Epithelial cell of proximal tubule (primary cell): ENCODE measurements at regions not wholly inside any gene's neighbourhood (a gene's known extent, or its start where the extent isn't known, plus 50 kb on each side); places are given as distances from the start of the nearest gene placed in this dataset.
"Not testable (repeated sequence)": the region's sequence is repeated elsewhere in the genome, so short reads cannot be mapped to it uniquely, and the experiment has no call there.

Experiments
- DNase-seq: peaks from one replicate; pipeline ENCODE4 v3.0.0-alpha.2; 2011; ENCODE audit warnings: low read depth
- H3K4me3 ChIP-seq: 2 replicates; pipeline ENCODE4 v1.5.1; 2011; ENCODE audit warnings: low read depth, mild to moderate bottlenecking, low read length
- CTCF ChIP-seq: conservative IDR thresholded peaks from 2 replicates; pipeline ENCODE4 v1.5.1; 2012; ENCODE audit warnings: low read depth, mild to moderate bottlenecking, low read length

GRCh38 chr13:74266861-74267260, 132.7 kb upstream of the KLF12 start:
- no peak for TF ChIP-seq CTCF
- no peak for DNase-seq
- no peak overlapping the region for H3K4me3 ChIP-seq

- DNase-seq: no peak
- H3K4me3 ChIP-seq: no peak overlapping the region
- TF ChIP-seq CTCF: no peak
Measured at GRCh38 chr13:74266309-74266708, 132.1 kb upstream of the KLF12 start.

- no peak for DNase-seq
- TF ChIP-seq CTCF: no peak
- no peak overlapping the region for H3K4me3 ChIP-seq
Measured at GRCh38 chr13:74264333-74264732, 130.1 kb upstream of the KLF12 start.

- DNase-seq, H3K4me3 ChIP-seq: not testable (repeated sequence)
Measured at GRCh38 chr13:74260420-74260819, 126.2 kb upstream of the KLF12 start.

- DNase-seq: no peak
- TF ChIP-seq CTCF: no peak
- no peak overlapping the region for H3K4me3 ChIP-seq
Measured at GRCh38 chr13:74259641-74260040, 125.4 kb upstream of the KLF12 start.

GRCh38 chr13:74258961-74259360, 124.8 kb upstream of the KLF12 start:
- DNase-seq: no peak
- H3K4me3 ChIP-seq: no peak overlapping the region
- no peak for TF ChIP-seq CTCF

- H3K4me3 ChIP-seq: no peak overlapping the region
- DNase-seq: no peak
- TF ChIP-seq CTCF: no peak
Measured at GRCh38 chr13:74256969-74257368, 122.8 kb upstream of the KLF12 start.

GRCh38 chr13:74253161-74253560, 119.0 kb upstream of the KLF12 start:
- H3K4me3 ChIP-seq: no peak overlapping the region
- no peak for TF ChIP-seq CTCF
- DNase-seq: no peak
